ENCODE measurements at regions not wholly inside any gene's neighbourhood (a gene's known extent, or its start where the extent isn't known, plus 50 kb on each side); places are given as distances from the start of the nearest gene placed in this dataset.

GRCh38 chr20:12955611-12956010 is 53.2 kb upstream of the SPTLC3 start:
- TF ChIP-seq CTCF (IDR thresholded peaks at IDR 0.05; ENCODE audit: insufficient read depth, low read length) = no peak
- no peak for TF ChIP-seq GABPA (IDR thresholded peaks at IDR 0.05; ENCODE audit: low read depth)
- no peak for TF ChIP-seq SPI1 (IDR thresholded peaks at IDR 0.05; ENCODE audit: borderline replicate concordance, low read depth)
- TF ChIP-seq, protein P1, sequence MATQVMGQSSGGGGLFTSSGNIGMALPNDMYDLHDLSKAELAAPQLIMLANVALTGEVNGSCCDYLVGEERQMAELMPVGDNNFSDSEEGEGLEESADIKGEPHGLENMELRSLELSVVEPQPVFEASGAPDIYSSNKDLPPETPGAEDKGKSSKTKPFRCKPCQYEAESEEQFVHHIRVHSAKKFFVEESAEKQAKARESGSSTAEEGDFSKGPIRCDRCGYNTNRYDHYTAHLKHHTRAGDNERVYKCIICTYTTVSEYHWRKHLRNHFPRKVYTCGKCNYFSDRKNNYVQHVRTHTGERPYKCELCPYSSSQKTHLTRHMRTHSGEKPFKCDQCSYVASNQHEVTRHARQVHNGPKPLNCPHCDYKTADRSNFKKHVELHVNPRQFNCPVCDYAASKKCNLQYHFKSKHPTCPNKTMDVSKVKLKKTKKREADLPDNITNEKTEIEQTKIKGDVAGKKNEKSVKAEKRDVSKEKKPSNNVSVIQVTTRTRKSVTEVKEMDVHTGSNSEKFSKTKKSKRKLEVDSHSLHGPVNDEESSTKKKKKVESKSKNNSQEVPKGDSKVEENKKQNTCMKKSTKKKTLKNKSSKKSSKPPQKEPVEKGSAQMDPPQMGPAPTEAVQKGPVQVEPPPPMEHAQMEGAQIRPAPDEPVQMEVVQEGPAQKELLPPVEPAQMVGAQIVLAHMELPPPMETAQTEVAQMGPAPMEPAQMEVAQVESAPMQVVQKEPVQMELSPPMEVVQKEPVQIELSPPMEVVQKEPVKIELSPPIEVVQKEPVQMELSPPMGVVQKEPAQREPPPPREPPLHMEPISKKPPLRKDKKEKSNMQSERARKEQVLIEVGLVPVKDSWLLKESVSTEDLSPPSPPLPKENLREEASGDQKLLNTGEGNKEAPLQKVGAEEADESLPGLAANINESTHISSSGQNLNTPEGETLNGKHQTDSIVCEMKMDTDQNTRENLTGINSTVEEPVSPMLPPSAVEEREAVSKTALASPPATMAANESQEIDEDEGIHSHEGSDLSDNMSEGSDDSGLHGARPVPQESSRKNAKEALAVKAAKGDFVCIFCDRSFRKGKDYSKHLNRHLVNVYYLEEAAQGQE (IDR thresholded peaks at IDR 0.05; ENCODE audit: insufficient replicate concordance, low read depth) = no peak
- TF ChIP-seq POLR2AphosphoS5 (IDR thresholded peaks at IDR 0.05; ENCODE audit: low read depth) = no peak
- H3K4me3 ChIP-seq (replicated peaks; ENCODE audit: insufficient read depth, low read length) = no peak overlapping the region

GRCh38 chr20:12956303-12956702 is 52.5 kb upstream of the SPTLC3 start:
- H3K4me3 ChIP-seq (replicated peaks; ENCODE audit: insufficient read depth, low read length) = no peak overlapping the region
- no peaks in the 10 kb centered on the region for H3K27me3 ChIP-seq (ENCODE audit: insufficient read depth, poor library complexity, severe bottlenecking)
- TF ChIP-seq GABPA (IDR thresholded peaks at IDR 0.05; ENCODE audit: low read depth) (no peak), CTCF (IDR thresholded peaks at IDR 0.05; ENCODE audit: insufficient read depth, low read length) (no peak), POLR2AphosphoS5 (IDR thresholded peaks at IDR 0.05; ENCODE audit: low read depth) (no peak), SPI1 (IDR thresholded peaks at IDR 0.05; ENCODE audit: borderline replicate concordance, low read depth) (no peak)
- TF ChIP-seq, protein P1 (IDR thresholded peaks at IDR 0.05; ENCODE audit: insufficient replicate concordance, low read depth) = no peak
- DNase-seq (ENCODE audit: low read depth in 1 of 2, low spot score in 1 of 2) = no peak
- no peak overlapping the region for H3K27ac ChIP-seq (replicated peaks)

More at GRCh38 chr20:12955611-12956010, 53.2 kb upstream of the SPTLC3 start:
- Histone ChIP-seq H3K27me3 (ENCODE audit: insufficient read depth, poor library complexity, severe bottlenecking) (no peaks in the 10 kb centered on the region), H3K27ac (replicated peaks) (no peak overlapping the region)
- no peak for DNase-seq (ENCODE audit: low read depth in 1 of 2, low spot score in 1 of 2)

GRCh38 chr20:12957968-12958367 is 50.8 kb upstream of the SPTLC3 start:
- TF ChIP-seq SPI1 (IDR thresholded peaks at IDR 0.05; ENCODE audit: borderline replicate concordance, low read depth) (no peak), GABPA (IDR thresholded peaks at IDR 0.05; ENCODE audit: low read depth) (no peak), POLR2AphosphoS5 (IDR thresholded peaks at IDR 0.05; ENCODE audit: low read depth) (no peak), CTCF (IDR thresholded peaks at IDR 0.05; ENCODE audit: insufficient read depth, low read length) (no peak)
- TF ChIP-seq, protein P1 (IDR thresholded peaks at IDR 0.05; ENCODE audit: insufficient replicate concordance, low read depth) = no peak
- H3K27me3 ChIP-seq (ENCODE audit: insufficient read depth, poor library complexity, severe bottlenecking) = no peaks in the 10 kb centered on the region
- DNase-seq (ENCODE audit: low read depth in 1 of 2, low spot score in 1 of 2) = no peak
- no peak overlapping the region for H3K27ac ChIP-seq (replicated peaks)
- no peak overlapping the region for H3K4me3 ChIP-seq (replicated peaks; ENCODE audit: insufficient read depth, low read length)

All from HL-60 (cell line).